Stimulated activated CD4-positive, alpha-beta T cell treated with anti-CD3 and anti-CD28 coated beads, Interleukin-12 subunit alpha, Interleukin-12 subunit beta, amount 100 ng/mL, for 24 hours (primary cell): ENCODE measurements at regions not wholly inside any gene's neighbourhood (a gene's known extent, or its start where the extent isn't known, plus 50 kb on each side); places are given as distances from the start of the nearest gene placed in this dataset.

Source experiments
- DNase-seq, 2 experiments: peaks; one replicate each; pipeline ENCODE4 v3.0.0-alpha.2; 2020; ENCODE audit warnings: low read depth in 2 of 2

DNA sequence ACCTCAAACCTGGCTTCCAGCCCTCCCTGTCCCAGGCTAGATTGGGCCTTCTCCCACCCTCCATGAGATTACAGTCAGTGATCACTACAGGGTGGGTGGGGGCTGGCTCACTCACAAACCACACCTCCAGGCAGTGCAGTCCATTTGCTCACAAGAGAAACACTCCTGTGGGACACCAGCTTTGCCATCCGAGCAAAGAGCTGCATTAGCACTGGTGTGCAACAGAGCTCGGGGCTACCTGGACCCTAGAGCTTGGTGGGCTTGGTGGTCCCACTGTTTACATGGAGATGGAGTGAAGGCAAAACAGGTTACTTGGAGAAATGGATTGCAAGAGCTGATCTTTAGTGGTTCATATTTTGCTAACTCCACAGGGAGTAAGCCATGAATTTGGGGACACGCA is 451.7 kb upstream of the ZMIZ1 start:
- DNase-seq, result no peak

DNA sequence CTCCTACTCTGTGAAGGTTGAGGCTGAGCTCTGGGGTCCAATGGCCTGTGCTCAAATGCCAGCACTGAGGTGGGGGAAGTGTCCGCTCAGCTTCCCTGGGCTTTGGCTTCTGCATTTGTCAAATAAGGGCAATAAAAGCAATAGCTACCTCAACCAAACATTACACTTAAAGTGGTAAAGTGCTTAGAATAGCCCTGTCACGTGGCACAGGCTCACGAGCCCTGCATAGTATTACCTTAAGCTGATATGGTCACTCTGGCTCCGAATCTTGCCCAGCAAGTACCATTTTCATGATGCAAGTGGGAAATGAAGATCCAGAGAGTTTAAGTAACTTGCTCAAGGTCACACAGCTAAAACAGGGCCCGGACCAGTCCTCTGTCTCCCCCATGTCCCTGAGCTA is 451.1 kb upstream of the ZMIZ1 start:
- no peak for DNase-seq

DNA sequence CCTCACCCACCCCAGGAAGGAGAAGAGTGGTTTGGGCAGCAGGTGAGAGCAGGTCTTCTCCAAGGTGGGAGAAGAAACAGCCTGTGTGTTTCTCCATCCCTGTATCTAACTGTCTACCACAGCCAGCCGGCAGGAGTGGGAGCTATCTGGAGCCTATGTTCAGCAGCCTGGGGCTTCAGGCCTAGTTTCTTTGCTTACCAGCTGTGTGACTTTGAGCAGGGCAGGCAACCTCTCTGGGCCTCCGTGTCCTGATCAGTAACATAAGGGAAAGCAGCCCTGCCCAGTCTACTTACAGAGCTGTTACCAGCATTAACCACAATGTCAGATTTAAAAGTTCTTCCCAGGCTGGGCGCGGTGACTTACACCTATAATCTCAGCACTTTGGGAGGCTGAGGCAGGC is 450.7 kb upstream of the ZMIZ1 start:
- no peak for DNase-seq

DNA sequence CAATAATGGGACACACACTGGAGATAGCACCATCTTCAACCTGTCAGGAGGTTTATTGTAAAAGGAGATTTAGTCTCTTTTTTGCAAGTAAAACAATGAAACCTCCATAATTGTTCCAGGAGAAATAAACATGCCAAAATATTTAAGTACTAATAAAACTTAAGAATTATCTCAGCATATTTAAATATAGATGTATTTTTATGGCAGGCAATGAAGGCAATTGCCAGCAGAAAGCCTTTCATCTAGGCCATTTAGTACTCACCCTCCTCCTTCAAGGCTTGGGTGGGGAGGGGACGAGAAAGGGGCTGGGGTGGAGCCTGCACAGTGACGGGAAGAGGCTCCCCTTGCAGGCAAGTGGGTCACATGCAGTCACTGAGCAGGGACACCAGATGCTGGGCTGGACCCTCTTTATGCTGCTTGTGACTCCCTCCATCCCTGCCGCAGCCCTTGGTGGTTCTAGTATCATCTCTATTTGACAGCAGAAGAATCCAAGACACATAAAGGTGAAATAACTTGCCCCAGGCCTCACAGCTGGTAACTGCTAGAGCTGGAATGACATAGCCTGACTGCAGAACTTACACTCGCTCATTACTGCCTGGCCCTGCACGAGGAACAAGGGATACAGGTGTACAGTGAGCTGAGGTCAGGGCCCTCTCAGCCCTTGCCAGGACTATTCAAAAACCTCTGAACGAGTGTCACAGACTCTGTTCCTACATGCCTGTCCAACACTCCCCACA is 449.5 kb upstream of the ZMIZ1 start:
- no peak for DNase-seq

DNA sequence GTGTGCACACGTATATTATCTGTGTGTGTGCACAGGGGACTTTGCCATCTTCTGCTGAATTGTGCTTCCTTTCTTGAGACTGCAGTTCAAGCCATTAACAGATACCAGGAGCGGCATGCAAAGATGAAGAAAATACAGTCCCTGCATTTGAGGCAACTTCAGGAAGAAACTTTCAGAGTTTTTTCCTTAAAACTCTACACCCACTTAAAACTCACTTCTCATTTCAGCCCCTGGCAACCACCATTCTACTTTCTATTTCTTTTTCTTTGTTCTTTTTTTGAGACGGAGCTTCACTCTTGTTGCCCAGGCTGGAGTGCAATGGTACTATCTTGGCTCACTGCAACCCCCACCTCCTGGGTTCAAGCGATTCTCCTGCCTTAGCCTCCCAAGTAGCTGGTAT is 448.9 kb upstream of the ZMIZ1 start:
- DNase-seq, result no peak

DNA sequence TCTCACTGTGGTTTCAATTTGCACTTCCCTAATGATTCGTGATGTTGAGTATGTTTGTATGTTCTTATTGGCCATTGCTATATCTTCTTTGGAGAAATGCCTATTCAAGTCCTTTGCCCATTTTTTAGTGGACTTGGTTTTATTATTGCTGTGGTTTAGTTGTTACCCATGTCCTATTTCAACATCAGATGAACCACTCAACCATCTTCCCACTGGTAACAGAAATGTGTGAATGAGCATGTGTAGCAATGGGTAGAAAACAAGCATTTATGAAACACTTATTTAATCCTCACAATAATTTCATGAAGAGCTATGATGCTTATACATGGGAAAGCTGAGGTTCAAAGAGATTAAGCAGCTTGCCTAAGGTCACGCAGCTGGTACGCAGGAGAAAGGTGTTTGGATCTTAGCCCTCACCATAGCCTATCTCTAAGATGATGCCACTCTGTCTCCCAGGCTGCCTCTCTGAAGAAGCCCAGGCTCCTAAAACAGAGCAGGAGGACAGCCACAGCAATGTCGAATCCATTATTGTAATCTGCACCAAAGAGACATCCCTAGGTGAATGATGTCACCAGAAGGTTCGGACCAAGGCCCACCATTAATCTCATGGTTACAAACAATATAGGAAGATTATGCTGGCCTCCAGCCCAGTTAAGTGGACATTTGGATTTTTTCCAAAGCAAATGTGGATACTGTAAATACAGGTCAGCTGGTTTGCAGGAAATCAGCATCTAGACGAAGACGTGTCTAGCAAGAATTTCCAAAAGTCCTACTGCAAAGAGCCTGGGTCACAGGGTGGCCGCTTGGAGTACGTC is 447.6 kb upstream of the ZMIZ1 start:
- no peak for DNase-seq

DNA sequence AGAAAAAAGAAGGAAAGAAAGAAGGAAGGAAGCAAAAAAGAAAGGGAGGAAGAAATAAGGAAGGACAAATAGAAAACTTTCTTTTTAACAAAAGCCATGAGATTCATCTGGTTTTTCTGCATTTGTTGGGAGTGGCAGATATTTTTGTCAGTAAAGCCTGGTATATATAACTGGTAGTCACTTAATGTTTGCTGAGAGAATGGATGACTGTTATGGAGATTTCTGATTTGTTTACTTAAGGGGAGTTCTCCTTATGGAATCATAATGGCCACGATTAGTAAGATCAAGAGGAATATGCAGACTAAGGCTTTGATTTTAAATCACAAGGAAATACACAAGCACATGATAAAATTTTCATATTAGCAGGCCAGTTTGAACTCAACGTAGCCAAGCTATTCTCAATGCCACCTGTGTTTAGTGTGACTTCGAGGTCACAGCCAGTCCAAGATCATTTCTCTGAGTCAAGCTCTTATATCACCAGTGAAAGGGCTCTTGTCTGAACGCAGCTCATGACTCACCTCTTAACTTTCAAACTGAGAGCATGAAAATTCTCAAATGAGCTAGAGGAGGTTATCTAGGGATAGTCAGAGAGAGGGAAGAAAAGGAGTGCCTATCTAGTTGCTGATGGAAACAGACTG is 445.1 kb upstream of the ZMIZ1 start:
- DNase-seq, result no peak

DNA sequence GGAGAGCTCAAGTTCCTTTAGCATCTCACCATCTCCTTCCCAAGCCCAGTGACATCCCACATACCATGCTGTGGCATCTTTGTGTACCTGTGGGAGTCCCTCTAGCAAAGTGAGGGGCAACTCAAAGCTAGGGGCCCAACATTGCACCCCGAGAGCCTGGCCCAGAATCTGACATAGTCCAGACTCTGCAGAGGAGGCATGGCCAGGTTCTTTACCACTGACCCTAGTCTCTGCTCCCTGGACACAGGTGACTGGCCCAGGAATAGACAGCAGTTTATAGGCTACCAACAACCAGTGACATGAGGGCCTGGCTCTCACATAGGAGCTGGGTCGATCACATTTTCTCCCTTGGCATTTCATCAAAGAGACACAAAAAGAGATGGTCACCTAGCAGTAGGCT is 444.0 kb upstream of the ZMIZ1 start:
- DNase-seq, result no peak

DNA sequence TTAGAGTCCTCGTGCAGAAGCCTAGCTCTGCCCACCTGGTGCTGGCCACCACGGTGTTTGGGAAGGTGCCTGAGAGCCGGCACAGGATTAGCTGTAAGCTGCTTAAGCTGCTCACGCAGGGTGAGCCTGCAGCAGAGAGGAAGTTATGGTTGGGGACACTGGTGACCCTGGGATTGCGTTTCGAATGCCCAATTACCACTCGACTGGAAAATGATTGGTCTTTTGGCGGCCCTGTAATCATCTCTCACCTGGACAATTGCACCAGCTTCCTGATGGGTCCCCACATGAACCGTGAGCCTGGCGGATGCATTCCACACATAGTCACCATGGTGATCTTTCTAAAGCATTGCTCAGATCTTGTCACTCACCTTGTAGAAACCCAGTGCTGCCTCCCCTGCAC is 442.3 kb upstream of the ZMIZ1 start:
- DNase-seq, result no peak

DNA sequence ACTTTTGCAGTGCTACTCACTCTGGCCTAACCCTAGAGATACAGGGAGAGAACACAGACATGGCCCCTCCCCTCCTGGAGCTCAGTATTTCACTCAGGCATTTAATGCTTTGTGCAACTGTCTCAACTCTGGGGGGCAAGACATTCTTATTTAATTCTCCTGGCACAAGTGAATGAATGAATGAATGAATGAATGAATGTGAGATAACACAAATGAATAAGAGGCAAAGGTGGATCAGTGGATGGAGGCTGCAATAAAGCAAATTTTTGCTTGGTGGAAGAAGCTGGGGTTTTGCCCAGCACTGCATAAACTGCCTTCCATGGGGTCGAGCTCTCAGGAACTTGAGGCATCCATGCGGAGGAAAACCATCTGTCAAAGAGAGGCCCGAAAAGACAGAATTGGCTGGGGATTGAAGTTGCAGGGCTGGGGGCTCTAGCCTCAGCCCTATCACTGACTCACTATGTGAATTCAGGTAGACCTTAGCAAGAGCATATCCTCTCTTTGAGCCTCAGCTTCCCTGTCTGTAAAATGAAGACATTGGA is 441.4 kb upstream of the ZMIZ1 start:
- DNase-seq, result no peak

DNA sequence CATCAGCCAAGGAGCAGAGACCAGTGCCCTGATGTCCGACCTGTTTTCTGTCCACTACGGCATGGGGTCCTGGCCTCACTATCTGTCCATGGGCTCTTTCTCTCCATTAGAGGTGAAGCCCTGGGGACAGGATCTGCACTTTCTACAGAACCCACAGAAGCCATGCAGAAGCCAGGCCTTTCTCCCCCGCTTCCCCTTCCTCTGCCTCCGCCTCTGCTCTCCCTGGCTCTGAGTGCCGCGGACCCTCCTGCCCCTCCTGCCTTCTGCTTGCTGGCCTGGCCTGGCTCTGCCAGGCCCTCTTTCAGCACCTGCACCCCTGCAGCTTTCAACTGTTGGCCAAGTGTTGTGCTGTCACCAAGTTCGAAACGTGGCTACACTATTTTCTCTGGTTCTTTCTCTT is 439.8 kb upstream of the ZMIZ1 start:
- DNase-seq, result no peak

DNA sequence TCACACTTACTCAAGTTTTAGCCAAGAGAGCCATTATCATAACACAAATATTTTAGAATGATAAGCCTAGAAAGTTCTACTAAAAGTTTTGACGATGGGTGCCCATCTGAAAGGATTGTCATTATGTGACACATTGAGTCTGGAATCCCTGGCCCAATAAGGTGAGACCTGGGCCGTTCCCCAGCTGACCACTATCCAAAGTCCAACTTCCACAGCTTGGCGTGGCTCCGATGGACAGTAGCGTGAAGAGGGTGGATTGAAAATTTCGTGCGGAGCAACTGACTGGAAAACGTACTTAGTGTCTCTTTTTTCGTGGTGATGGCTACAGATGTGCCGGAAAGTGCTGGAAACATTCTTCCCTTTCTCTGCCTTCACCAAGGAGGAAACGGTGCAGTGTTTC is 439.0 kb upstream of the ZMIZ1 start:
- no peak for DNase-seq

DNA sequence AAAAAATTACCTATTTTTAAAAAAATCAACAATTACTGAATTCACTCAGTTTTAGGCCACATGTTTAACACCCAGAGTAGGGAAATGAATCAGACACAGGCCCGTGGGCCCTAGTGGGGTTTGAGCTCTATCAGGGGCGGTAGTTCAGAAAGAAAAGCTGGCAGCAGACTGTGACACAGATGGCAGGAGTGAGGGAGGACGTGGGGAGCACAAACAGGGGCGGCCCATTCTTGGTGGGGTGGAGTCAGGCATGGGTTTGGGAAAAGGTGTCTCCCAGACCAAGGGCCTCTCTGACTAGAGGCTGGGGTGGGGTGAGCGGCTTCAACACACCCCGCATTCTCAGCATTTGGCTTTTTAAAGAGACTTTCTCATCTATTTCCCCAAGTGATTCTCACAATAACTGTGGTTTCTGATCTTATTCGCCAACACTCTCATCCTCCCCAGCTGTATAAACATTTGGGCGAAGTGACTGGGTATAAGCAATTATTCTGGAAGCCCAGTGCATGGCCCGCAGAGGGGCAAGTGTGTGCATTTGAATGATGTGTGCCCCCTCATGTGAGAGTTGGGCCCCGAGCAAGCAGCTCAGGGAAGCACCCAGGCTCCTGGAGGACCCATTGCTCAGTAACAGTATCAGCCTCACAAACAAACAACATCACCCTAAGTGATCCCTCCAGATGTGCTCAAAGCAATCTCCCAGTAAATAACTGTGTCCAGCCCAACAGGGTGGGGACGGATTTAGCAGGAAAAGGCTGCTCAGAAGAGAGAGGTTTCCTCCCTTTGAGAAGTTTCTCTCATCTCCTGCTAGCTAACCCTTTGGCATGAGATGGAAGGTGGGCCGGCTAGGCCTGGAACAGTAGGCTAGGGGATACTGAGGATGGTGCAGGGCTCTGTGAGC is 437.6 kb upstream of the ZMIZ1 start:
- no peak for DNase-seq

DNA sequence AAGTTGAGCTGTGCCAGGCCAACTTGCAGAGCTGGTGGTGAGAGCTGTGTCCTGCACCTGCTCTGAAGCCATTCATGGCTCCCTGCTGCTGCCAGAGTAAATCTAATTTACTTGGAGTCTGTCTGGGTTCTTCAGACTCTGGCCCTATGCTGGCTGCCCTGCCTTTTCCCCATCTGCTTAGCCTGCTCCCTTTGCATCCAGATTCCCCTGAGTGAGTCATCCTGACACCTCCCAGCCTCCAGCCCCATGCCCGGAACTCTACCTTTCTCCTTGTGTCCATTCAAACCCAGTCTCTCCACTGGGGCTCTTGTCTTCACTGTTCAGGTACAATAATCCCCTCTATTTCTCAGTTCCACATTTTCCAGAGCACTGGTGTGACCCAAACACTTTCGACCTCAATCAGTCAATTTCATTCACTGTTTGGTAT is 434.4 kb upstream of the ZMIZ1 start:
- DNase-seq, result no peak

DNA sequence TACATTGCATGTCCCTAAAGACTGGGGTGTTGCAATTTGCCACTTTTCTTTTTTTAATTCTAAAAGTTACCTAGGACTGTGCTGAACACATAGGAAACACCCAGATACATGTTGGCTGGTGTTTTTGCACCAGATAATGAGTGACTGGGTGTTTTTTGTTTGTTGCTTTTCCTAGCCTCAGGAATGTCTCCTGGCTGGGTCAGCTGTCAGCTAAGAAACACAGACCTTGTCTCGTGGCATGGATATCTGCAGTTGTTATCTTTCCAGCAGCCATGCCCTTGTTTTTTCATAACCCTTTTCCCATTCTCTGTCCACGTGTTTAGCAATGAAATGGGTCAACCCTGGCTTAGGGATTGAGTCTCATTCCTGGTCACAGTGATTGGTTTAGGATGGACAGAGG is 433.9 kb upstream of the ZMIZ1 start:
- DNase-seq, result no peak

DNA sequence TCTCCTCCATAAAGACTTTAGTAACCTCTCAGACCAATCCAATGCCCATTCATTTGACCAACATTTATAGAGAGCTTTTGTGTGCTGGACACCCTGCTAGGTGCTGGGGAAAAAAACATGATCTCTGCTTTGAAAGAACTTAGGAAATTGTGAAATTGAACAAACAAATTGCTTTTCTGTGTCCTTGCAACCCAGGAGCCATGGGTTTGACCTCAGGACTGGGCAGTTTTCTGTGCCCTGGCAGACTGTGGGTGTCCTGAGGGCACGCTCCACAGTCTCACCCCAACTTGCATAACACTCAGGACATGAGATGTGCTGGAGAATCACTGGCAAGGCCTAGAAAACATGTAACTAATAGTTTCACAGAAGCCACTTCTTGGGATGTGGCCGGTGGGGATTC is 429.1 kb upstream of the ZMIZ1 start:
- no peak for DNase-seq

DNA sequence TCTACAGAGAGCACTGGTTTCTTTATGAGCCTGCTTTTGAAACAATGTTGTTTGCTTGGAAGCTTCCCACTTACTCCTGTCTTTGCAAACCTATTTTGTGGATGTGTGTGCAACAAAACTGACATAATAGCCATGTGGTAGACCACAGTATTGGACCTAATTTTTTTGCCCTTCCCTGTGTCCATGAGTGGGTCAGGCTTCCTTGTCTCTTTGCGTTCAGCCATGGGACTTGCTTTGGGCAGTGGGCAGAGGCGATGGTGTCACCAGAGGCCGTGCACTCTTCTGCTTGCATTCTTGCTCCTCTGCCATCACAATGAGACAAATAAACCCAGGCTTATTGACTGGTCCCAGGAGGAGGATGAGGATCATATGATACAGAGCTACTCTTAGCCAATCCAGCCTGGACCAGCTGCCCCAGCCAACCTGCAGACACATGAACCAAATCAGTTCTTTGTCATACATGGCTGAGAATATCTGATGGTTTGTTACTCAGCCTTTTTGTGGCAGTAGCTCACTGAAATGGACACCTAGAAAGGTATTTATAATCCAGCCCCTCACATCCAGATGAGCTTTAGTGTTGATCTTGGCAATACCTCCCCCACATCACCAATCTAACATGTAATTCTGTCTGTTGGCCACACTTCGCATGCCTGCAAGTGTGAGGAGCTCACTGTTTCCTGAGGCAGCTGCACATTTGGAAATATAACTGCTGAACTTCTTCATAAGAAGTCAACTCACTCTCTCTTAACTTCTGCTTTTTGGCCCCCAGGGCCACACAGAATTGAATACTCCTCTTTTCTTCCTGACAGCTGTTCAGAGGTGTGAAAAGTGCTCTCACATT is 427.8 kb upstream of the ZMIZ1 start:
- DNase-seq, result no peak

DNA sequence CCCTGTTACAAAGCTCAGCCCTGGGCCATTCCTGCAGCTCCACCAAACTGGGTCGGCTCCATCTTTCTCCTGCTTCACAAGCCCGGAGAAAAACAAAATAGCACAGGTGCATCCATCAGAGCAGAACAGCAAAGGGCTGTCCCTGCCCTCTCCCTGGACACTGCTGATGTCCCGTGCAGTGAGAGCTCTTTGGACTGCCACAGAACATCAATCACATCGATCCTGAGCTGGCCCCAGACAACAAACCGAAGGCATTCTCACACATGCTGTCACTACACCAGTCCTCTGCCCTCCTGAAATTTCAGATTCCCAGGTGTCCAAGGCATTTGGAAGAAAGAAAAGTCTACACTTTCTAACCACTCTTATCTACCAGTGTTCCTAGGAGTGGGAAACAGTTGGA is 427.1 kb upstream of the ZMIZ1 start:
- DNase-seq, result no peak

DNA sequence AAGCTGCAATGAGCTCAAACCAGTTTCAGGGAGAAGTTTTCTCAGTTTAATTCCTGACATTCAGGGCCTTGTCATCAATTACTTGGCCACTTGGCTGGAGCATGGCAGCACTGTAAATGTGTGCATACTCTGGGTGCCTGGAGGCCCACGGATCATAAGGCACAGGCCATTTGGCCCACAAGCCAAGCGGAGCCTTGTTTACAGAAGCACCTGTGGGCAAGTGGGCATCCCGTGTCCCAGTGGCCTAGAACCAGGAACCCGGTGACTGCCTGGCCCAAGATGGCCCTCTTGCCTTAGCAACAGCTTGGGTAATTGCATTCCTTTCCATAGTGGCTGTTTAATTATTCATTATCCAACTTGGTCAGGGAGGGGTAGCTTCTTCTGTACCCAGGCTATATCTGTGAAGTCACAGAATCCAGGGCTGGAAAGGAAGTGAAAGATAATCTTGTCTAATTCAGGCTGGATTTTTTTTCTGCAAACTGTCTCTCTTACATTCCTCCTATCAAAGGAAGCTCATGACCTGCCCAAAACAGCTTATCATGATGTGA is 426.4 kb upstream of the ZMIZ1 start:
- no peak for DNase-seq

DNA sequence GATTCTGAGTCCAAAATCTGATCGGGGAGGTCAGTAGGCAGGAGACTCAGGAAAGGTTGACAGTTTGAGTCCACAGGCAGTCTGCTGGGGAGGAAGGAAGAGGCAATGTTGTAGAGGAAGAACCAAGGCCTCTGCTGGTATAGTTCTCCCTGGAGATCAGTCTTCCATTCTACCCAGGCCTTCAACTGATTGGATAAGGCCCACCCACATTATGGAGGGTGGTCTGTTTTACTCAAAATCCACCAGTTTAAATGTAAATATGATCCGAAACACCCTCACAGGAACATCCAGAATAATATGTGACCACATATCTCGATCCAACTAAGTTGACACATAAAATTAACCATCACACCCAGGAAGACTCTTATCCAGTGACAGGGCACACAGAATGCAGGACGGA is 425.3 kb upstream of the ZMIZ1 start:
- no peak for DNase-seq
